ENCODE measurements at regions not wholly inside any gene's neighbourhood (a gene's known extent, or its start where the extent isn't known, plus 50 kb on each side); places are given as distances from the start of the nearest gene placed in this dataset.

DNA sequence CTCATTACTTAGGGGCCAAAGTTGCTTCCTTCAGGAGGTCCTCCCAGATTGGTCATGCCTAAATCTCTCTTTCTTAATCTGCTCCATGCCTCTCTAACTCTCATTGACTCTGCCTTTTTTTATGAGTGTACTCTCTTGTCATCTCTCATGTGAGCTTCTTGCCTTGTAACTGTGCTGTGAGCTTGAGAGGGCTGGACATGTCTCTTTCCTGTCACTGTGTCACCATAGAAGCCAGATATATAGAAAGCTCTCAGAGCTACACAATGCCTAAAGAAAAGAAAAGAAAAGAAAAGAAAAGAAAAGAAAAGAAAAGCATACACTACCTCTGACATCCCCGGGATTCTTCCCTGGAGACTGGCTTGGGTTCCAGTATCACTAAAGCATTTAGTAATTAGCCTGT is 161.5 kb upstream of the SKOR2 start:
- intact Hi-C loops (cut with micrococcal nuclease) (no loop called here), dilution Hi-C loops (cut with MboI; ENCODE audit: extremely low pct_ligation_motif_present, low sequenced_read_pairs) (no loop called here)
- Histone ChIP-seq H4K20me1 (replicated peaks; ENCODE audit: control insufficient read depth, extremely low read depth, insufficient read depth, low read length) (no peaks in the 10 kb centered on the region), H3K9me3 (replicated peaks; ENCODE audit: control insufficient read depth, insufficient read depth, low read length) (no peaks in the 10 kb centered on the region), H3K9me1 (replicated peaks; ENCODE audit: control insufficient read depth, extremely low read depth, insufficient read depth, low read length) (no peaks in the 10 kb centered on the region), H3K27me3 (ENCODE audit: control insufficient read depth in 2 of 2, insufficient read depth in 2 of 2, low read length in 2 of 2) (no peaks in the 10 kb centered on the region), H2AFZ (ENCODE audit: low read depth, low read length) (no peak overlapping the region), H3K79me2 (ENCODE audit: control insufficient read depth, insufficient read depth, low read length) (no peaks in the 10 kb centered on the region), H3K27ac (ENCODE audit: insufficient read depth, low read depth, low read length) (no peak overlapping the region), H3K36me3 (ENCODE audit: control insufficient read depth in 2 of 2, extremely low read depth in 1 of 2, insufficient read depth in 2 of 2, low read length in 2 of 2) (no peaks in the 10 kb centered on the region), H3K4me3 (replicated peaks in 1 of 3; ENCODE audit: insufficient read depth in 1 of 3, low read depth in 1 of 3, low read length in 3 of 3) (no peak overlapping the region), H3K4me2 (ENCODE audit: insufficient read depth, low read length) (no peak overlapping the region), H3K4me1 (ENCODE audit: control insufficient read depth, extremely low read depth, insufficient read depth, low read length) (no peaks in the 10 kb centered on the region), H3K9ac (replicated peaks; ENCODE audit: extremely low read depth, insufficient read depth, low read length) (no peak overlapping the region)
- FAIRE-seq (no peak), DNase-seq (ENCODE audit: low read depth, low spot score) (no peak)
- TF ChIP-seq GATA2 (IDR thresholded peaks at IDR 0.05; ENCODE audit: insufficient read depth, insufficient read length, low read depth, low read length) = no peak
- no peak for TF ChIP-seq MYC (IDR thresholded peaks at IDR 0.05; ENCODE audit: low read depth, low read length)
- no peak for TF ChIP-seq FOS (IDR thresholded peaks at IDR 0.05; ENCODE audit: borderline replicate concordance, insufficient read depth, low read length)
- no peak for TF ChIP-seq JUN (IDR thresholded peaks at IDR 0.05; ENCODE audit: borderline replicate concordance, insufficient read depth, insufficient read length, low read depth)
- no peak for TF ChIP-seq POLR2A (IDR thresholded peaks at IDR 0.05; ENCODE audit: low read depth, low read length)
- no peak for TF ChIP-seq CTCF (IDR thresholded peaks at IDR 0.05; ENCODE audit: extremely low read depth in 1 of 2, insufficient read depth in 1 of 2, low read depth in 1 of 2, low read length in 2 of 2)
- no peak for TF ChIP-seq EZH2 (IDR thresholded peaks at IDR 0.05; ENCODE audit: borderline replicate concordance, low read depth, low read length, severe bottlenecking)
- TF ChIP-seq, protein P1, sequence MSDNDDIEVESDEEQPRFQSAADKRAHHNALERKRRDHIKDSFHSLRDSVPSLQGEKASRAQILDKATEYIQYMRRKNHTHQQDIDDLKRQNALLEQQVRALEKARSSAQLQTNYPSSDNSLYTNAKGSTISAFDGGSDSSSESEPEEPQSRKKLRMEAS (IDR thresholded peaks at IDR 0.05; ENCODE audit: insufficient read depth, insufficient read length) = no peak
- no peak for TF ChIP-seq POLR2AphosphoS5 (IDR thresholded peaks at IDR 0.05; ENCODE audit: insufficient read depth, low read depth, low read length)
- CTCF ChIA-PET = no interaction called here
- BruUV-seq (replicated peaks) = no TSS peak
- POLR2A ChIA-PET = no interaction called here
